Right ventricle myocardium inferior (tissue), 1 donor: ENCODE measurements at regions not wholly inside any gene's neighbourhood (a gene's known extent, or its start where the extent isn't known, plus 50 kb on each side); places are given as distances from the start of the nearest gene placed in this dataset.
"Not testable (repeated sequence)": the region's sequence is repeated elsewhere in the genome, so short reads cannot be mapped to it uniquely, and the experiment has no call there.

Experiments
- ATAC-seq: fragments of 200-7000 bp; cut with Tn5 transposase; one replicate; pipeline ENCODE4 v1.9.1; 2020; ENCODE audit warnings: mild to moderate bottlenecking, moderate library complexity
- DNase-seq: peaks from one replicate; pipeline ENCODE4 v3.0.0; 2021; ENCODE audit errors: missing footprints
- intact Hi-C: fragments of 100-400 bp; cut with DNase I; formaldehyde crosslinking; loops from one replicate; pipeline ENCODE4 v1.11.0; 2022
- donor health status: DM: no; HTN: yes; CAD: no; lungs with severe emphysema.

DNA sequence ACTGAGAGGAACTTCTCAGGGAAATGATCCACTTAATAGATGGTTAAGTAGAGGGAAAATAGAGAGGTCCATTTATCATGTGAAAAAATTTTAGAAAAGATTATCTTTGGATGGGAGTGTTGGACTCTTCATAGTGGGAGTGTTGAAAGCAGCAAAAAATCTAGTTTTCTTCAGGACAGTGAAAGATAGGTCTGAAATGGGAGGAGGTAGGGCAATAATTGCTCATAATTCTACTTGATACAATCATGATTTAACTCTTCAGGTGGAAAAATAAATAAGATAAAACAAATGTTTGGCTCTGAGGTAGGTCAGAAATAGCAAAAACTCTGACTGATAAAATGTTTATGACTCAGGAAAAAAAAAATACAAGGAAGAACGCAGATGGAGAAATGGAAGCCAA, 144.1 kb upstream of the DPH6 start:
- no peak for DNase-seq
- intact Hi-C loops = loop anchor here (1.0 to 5.0 kb wide), 2 partner anchors 24 to 143 kb away; partner anchors contain the start of gene DPH6
- no peak for ATAC-seq

- intact Hi-C loops = loop anchor here (1.0 to 5.0 kb wide), 2 partner anchors 24 to 143 kb away; partner anchors contain the start of gene DPH6
- ATAC-seq (peak; percentile 95), DNase-seq (no peak)
Measured at GRCh38 chr15:35690698-35691116, 144.7 kb upstream of the DPH6 start.

DNA sequence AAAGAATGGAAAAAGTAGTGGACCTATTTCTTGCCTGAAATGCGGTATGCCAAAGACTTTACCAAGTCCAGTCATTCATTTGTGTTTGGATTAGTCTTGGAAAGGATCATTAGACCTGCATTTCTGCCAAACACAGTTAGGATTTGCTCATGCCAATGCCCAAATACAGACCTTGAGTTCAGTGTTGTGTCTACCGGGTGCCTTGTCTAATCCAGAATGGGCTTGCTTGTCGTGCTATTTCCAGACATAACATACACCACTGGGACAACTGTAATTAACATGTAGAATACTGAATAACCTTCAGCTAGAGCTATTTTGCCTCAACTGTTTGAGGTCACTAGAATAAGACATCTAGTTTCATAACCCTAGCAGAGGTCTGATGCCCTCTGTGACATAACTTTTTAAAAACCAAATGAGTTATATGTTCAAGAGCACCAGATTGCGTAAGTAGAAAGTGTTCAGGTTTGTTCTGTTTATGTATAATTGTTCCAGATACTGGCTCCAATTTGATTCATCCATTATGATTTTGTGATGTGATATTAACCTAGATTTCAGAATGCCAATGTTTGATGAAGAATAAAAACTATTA, 145.3 kb upstream of the DPH6 start:
- intact Hi-C loops = loop anchor here (5.0 kb wide), 1 partner anchor 144 kb away; the partner anchor contains the start of gene DPH6
- DNase-seq (no peak), ATAC-seq (peak; percentile 71)

GRCh38 chr15:35691891-35692867, 146.2 kb upstream of the DPH6 start:
- no peak for DNase-seq
- no peak for ATAC-seq
- intact Hi-C loops = loop anchor here (5.0 kb wide), 1 partner anchor 145 kb away; the partner anchor contains the start of gene DPH6

DNA sequence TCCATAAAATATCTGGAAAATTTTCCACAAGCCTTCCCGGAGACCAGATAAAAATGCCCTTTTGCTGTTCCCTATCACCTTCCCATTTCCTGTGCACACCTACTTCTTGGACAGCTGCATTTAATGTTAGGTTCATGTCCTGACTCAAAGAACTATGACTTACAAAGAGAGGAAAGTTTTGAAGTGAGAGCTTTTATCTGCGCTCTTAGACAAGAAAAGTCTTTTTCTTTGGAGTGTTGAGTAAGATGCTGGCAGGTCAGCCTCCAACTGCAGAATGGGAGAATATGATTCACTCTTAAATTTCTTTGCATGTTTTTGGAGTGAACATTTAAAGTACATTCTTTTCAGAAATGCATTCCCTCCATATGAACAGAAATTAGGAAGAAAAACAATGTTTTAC, 147.3 kb upstream of the DPH6 start:
- intact Hi-C loops = loop anchor here (5.0 kb wide), 1 partner anchor 146 kb away; the partner anchor contains the start of gene DPH6
- no peak for DNase-seq
- no peak for ATAC-seq

GRCh38 chr15:35693886-35694285, 147.9 kb upstream of the DPH6 start:
- ATAC-seq = no peak
- no peak for DNase-seq
- intact Hi-C loops = loop anchor here (5.0 kb wide), 1 partner anchor 147 kb away; the partner anchor contains the start of gene DPH6

GRCh38 chr15:35695003-35695402, 149.0 kb upstream of the DPH6 start:
- intact Hi-C loops = no loop called here
- DNase-seq = no peak
- ATAC-seq = no peak

- DNase-seq = no peak
- intact Hi-C loops = no loop called here
- ATAC-seq = no peak
Measured at GRCh38 chr15:35696767-35697231, 150.8 kb upstream of the DPH6 start.

- intact Hi-C loops = no loop called here
- ATAC-seq (peak; percentile 65), DNase-seq (no peak)
Measured at GRCh38 chr15:35697549-35698299, 151.8 kb upstream of the DPH6 start.

DNA sequence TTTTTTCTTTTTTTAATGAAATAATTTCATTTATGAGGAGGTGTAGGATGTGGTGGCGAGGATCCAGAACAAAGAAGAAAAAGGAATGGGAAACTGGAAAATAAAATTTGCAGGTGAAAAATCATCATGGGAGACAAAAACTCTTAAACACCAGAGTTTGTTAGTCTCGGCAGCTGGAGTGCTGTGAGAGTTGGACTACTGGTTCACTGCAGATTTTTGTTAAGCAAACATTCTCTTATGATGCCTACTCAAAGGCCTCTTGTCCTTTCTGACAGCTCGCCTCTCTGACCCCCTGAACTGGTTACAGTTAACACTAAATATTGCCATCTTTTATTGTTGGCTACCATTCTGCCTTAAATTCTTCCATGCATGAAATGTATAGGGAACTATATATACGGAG, 152.4 kb upstream of the DPH6 start:
- ATAC-seq (no peak), DNase-seq (no peak)
- intact Hi-C loops = no loop called here

GRCh38 chr15:35698966-35699575, 153.1 kb upstream of the DPH6 start:
- DNase-seq (no peak), ATAC-seq (no peak)
- intact Hi-C loops = no loop called here

GRCh38 chr15:35700091-35700593, 154.2 kb upstream of the DPH6 start:
- intact Hi-C loops = loop anchor here (5.0 kb wide), 1 partner anchor 33 kb away; no protein-coding TSS in a partner anchor
- DNase-seq, ATAC-seq: not testable (repeated sequence)

GRCh38 chr15:35701402-35702046, 155.6 kb upstream of the DPH6 start:
- intact Hi-C loops = loop anchor here (5.0 kb wide), 1 partner anchor 34 kb away; no protein-coding TSS in a partner anchor
- ATAC-seq (no peak), DNase-seq (no peak)

- intact Hi-C loops = loop anchor here (5.0 kb wide), 1 partner anchor 36 kb away; no protein-coding TSS in a partner anchor
- ATAC-seq (no peak), DNase-seq (no peak)
Measured at GRCh38 chr15:35702946-35703495, 157.1 kb upstream of the DPH6 start.

DNA sequence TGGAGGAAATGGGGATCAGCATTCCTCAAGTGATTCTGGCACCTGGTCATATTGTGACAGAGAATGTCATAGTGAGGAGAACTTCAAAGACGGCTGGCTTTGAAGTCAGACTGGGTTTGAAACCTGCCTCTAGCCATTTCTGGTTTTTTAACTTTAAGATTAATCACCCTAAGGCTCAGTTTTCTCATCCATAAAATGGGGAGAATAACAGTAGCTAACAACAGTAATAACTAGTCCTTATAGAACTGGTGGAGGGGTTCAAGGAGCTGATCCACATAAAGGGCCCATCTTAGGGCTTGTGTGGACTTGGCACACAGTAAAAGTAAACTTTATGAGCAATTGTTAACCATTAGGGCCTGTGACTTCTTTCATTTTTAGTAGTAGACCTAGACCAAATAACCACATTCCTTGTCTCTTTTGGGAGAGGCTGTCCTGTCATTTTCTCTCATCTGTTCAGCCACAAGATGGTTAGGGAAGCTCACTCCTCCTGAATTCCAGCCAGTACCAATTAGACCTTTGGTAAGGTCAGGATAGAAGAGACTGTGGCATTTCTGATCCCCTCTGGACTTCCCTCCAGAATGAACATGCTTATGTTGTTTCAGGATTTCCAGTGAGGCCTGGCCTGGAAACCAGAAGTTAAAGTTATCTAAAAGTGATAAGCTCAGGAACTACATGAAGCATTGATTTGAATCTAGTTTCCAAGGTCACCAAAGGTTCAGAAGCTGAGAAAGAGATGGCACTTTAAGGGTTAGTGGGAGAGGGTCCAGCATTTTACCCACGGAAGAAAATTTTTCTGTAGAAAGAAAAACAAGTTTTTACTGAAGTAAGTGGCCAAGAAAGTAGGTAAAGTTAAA, 159.3 kb upstream of the DPH6 start:
- intact Hi-C loops = loop anchor here (5.0 kb wide), 2 partner anchors 47 to 872 kb away; partner anchors contain the start of gene CDIN1
- ATAC-seq (peak; percentile 67), DNase-seq (no peak)

GRCh38 chr15:35705884-35706585, 160.1 kb upstream of the DPH6 start:
- intact Hi-C loops = loop anchor here (5.0 kb wide), 2 partner anchors 46 to 871 kb away; partner anchors contain the start of gene CDIN1
- no peak for DNase-seq

More at GRCh38 chr15:35705884-35706585, 160.1 kb upstream of the DPH6 start:
- peak; percentile 90 for ATAC-seq
